ENCODE measurements at regions not wholly inside any gene's neighbourhood (a gene's known extent, or its start where the extent isn't known, plus 50 kb on each side); places are given as distances from the start of the nearest gene placed in this dataset.

DNA sequence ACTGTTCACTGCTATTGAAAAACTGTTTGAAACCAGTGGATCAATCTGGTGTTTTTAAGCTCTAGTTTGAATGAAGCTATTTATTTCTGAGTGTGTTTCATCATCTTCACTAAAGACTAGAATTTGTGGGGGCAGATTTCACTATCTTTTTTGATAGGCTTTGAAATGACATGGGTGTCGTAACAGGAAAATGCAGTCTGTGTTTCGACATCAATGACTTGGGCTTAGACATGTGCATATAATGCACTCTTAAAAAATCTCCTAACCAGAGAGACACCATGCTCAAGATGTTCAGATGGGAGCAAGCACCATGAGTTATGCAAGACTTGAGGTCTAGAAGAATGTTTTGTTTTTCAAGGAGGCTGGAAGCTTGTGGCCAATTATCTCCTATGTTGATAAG, 221.6 kb downstream of the GPD2 start:
- TF ChIP-seq, protein P1, sequence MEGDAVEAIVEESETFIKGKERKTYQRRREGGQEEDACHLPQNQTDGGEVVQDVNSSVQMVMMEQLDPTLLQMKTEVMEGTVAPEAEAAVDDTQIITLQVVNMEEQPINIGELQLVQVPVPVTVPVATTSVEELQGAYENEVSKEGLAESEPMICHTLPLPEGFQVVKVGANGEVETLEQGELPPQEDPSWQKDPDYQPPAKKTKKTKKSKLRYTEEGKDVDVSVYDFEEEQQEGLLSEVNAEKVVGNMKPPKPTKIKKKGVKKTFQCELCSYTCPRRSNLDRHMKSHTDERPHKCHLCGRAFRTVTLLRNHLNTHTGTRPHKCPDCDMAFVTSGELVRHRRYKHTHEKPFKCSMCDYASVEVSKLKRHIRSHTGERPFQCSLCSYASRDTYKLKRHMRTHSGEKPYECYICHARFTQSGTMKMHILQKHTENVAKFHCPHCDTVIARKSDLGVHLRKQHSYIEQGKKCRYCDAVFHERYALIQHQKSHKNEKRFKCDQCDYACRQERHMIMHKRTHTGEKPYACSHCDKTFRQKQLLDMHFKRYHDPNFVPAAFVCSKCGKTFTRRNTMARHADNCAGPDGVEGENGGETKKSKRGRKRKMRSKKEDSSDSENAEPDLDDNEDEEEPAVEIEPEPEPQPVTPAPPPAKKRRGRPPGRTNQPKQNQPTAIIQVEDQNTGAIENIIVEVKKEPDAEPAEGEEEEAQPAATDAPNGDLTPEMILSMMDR (IDR thresholded peaks at IDR 0.05; ENCODE audit: low read length), result no peak
- TF ChIP-seq EZH2 (IDR thresholded peaks at IDR 0.05; ENCODE audit: borderline replicate concordance, low read length), result no peak

All from OCI-LY1 (cell line).